Upper lobe of left lung (tissue), 6 donors: ENCODE measurements at regions not wholly inside any gene's neighbourhood (a gene's known extent, or its start where the extent isn't known, plus 50 kb on each side); places are given as distances from the start of the nearest gene placed in this dataset.

Experiments
- ATAC-seq, 2 donors: fragments of 200-7000 bp; cut with Tn5 transposase; one replicate each; pipeline ENCODE4 v1.9.1; 2022; ENCODE audit warnings: mild to moderate bottlenecking in 2 of 2, moderate library complexity in 2 of 2; ENCODE audit not compliant: low FRiP score in 2 of 2
- DNase-seq, 2 donors: peaks; one replicate each; pipeline ENCODE4 v3.0.0-alpha.2; 2019 to 2020
- H3K27ac ChIP-seq, 4 donors: fragments of 200-600 bp; sonication (generic); one replicate each; pipeline ENCODE4 v1.5.1; 2016 to 2019
- H3K27me3 ChIP-seq, 4 donors: fragments of 200-600 bp; sonication (generic); one replicate each; pipeline ENCODE4 v1.5.1; 2017 to 2019
- H3K36me3 ChIP-seq, 4 donors: fragments of 200-600 bp; sonication (generic); one replicate each; pipeline ENCODE4 v1.5.1; 2016 to 2019
- H3K4me1 ChIP-seq, 4 donors: fragments of 200-600 bp; sonication (generic); one replicate each; pipeline ENCODE4 v1.5.1; 2018 to 2019
- H3K4me3 ChIP-seq, 4 donors: fragments of 200-600 bp; sonication (generic); one replicate each; pipeline ENCODE4 v1.5.1; 2017 to 2019; ENCODE audit warnings: mild to moderate bottlenecking in 2 of 4, moderate library complexity in 1 of 4
- H3K9me3 ChIP-seq, 4 donors: fragments of 200-600 bp; sonication (generic); one replicate each; pipeline ENCODE4 v1.5.1; 2018 to 2019
- CTCF ChIP-seq, 6 experiments: fragments of 450-650 bp in 4 of 6; fragments of 200-600 bp in 2 of 6; sonication (generic) in 2 of 6; IDR thresholded peaks; one replicate each; pipeline ENCODE4 v1.5.1; 2016 to 2019; ENCODE audit warnings: antibody characterized with exemption in 6 of 6
- EP300 ChIP-seq, 4 donors: sonication (generic); formaldehyde crosslinking; IDR thresholded peaks; one replicate each; pipeline ENCODE4 v1.5.1; 2017; ENCODE audit warnings: antibody characterized with exemption in 4 of 4, control low read depth in 2 of 4
- POLR2A ChIP-seq, 4 donors: fragments of 450-650 bp; IDR thresholded peaks; one replicate each; pipeline ENCODE4 v1.5.1; 2016 to 2017; ENCODE audit warnings: antibody characterized with exemption in 4 of 4, mild to moderate bottlenecking in 2 of 4
- POLR2AphosphoS5 ChIP-seq, 2 donors: sonication (generic); formaldehyde crosslinking; IDR thresholded peaks; one replicate each; pipeline ENCODE4 v1.5.1; 2017; ENCODE audit warnings: antibody characterized with exemption in 2 of 2
- WGBS, 2 donors: methylation state at CpG; one replicate each; pipeline ENCODE4 v1.1.5; 2017 to 2018; 5-methylcytosine and 5-hydroxymethylcytosine counted together
- donor health status: DM: no; HTN: no; CAD: no; lungs with moderate emphysema.
- donor health status: DM: no; HTN: yes; CAD: no; lungs with severe emphysema.

DNA sequence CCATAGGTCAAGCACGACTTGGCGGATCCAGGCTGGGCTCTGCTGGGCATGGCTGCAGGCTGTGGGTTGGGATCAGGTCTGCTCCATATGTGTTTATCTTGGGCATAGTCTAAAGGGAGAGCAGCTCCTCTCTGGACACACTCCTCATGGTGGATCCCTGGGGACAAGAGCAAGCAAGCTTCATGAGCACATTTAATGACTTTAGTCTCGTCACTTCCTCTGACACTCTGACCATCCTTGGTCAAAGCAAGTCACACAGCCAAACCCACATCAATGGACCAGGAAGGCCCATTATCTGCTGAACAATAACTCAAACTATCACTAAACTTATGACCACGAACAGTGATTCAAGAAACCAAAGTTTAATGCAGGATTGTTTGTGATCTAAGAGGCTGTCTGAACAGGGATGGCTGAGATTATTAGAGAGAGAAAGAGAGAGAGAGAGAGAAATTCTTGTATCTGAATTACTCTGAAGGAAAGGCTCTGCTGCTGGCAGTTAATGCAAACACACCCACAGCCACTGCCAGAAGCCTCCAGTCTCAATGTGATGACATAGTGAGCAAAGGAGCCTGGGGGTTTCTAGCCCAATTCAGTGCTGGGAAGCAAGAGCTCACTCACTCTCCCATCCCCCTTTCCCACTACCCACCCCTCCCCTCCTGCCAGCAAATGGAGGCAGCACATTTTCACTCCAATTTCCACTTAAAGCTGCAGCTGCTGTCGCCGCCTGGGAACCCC, 490.2 kb upstream of the SULF2 start:
- peak in 1 of 2 donors; percentile 31 for ATAC-seq
- H3K27me3 ChIP-seq = no peaks in the 10 kb centered on the region
- H3K4me3 ChIP-seq = no peak overlapping the region
- WGBS, 2 donors = 79 to 81% methylated on average over 6 of the region's 6 CpGs
- H3K9me3 ChIP-seq = no peaks in the 10 kb centered on the region
- DNase-seq = no peak
- peaks cover 0 to 8% (median 6%) of the 10 kb centered on the region in 4 donors for H3K4me1 ChIP-seq
- TF ChIP-seq POLR2AphosphoS5 (IDR thresholded peaks at IDR 0.05) (no peak), CTCF (IDR thresholded peaks at IDR 0.05) (no peak), EP300 (IDR thresholded peaks at IDR 0.05) (no peak), POLR2A (IDR thresholded peaks at IDR 0.05) (no peak)
- no peaks in the 10 kb centered on the region for H3K36me3 ChIP-seq
- no peak overlapping the region for H3K27ac ChIP-seq

- Histone ChIP-seq H3K4me1 (peaks cover 0 to 3% (median 0%) of the 10 kb centered on the region in 4 donors), H3K27ac (no peak overlapping the region), H3K27me3 (no peaks in the 10 kb centered on the region), H3K4me3 (no peak overlapping the region), H3K9me3 (no peaks in the 10 kb centered on the region), H3K36me3 (no peaks in the 10 kb centered on the region)
- no peak for ATAC-seq
- no peak for DNase-seq
- TF ChIP-seq POLR2A (IDR thresholded peaks at IDR 0.05) = no peak
- TF ChIP-seq CTCF (IDR thresholded peaks at IDR 0.05) = no peak
- no peak for TF ChIP-seq POLR2AphosphoS5 (IDR thresholded peaks at IDR 0.05)
- no peak for TF ChIP-seq EP300 (IDR thresholded peaks at IDR 0.05)
Measured at GRCh38 chr20:48273843-48274242, 488.6 kb upstream of the SULF2 start.

DNA sequence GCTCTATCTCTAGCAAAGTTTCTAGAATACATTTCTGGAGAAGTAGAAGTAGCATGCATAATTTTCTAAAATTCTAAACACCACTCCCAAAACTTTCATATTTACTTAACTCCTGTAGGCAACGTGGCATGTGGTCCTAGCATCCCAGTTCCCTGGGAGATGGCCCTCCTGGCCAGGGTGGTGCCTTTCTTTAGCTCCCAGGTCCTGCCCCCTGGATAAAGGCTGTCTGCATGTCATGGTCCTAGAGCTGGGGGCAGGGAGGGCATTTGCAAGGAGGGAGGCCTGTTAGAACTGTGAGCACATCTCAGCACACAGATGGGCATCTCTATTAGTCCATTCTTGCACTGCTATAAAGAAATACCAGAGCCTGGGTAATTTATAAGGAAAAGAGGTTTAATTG, 485.6 kb upstream of the SULF2 start:
- H3K27ac ChIP-seq = no peak overlapping the region
- no peak for ATAC-seq
- DNase-seq = no peak
- no peak for TF ChIP-seq POLR2A (IDR thresholded peaks at IDR 0.05)
- no peak for TF ChIP-seq CTCF (IDR thresholded peaks at IDR 0.05)
- TF ChIP-seq POLR2AphosphoS5 (IDR thresholded peaks at IDR 0.05) = no peak
- no peak for TF ChIP-seq EP300 (IDR thresholded peaks at IDR 0.05)
- no peak overlapping the region for H3K4me3 ChIP-seq
- peaks cover 0 to 3% (median 0%) of the 10 kb centered on the region in 4 donors for H3K9me3 ChIP-seq
- H3K36me3 ChIP-seq = no peaks in the 10 kb centered on the region
- 64 to 71% methylated on average over 1 of the region's 1 CpG for WGBS, 2 donors
- no peaks in the 10 kb centered on the region for H3K4me1 ChIP-seq
- no peaks in the 10 kb centered on the region for H3K27me3 ChIP-seq

- H3K9me3 ChIP-seq = peaks cover 0 to 3% (median 0%) of the 10 kb centered on the region in 4 donors
- no peak for DNase-seq
- no peak overlapping the region for H3K27ac ChIP-seq
- H3K4me3 ChIP-seq = no peak overlapping the region
- no peak for ATAC-seq
- WGBS, 2 donors = 90 to 95% methylated on average over 16 to 19 of the region's 19 CpGs
- TF ChIP-seq CTCF (IDR thresholded peaks at IDR 0.05) (no peak), POLR2A (IDR thresholded peaks at IDR 0.05) (no peak), POLR2AphosphoS5 (IDR thresholded peaks at IDR 0.05) (no peak), EP300 (IDR thresholded peaks at IDR 0.05) (no peak)
- H3K4me1 ChIP-seq = no peaks in the 10 kb centered on the region
- no peaks in the 10 kb centered on the region for H3K36me3 ChIP-seq
- H3K27me3 ChIP-seq = no peaks in the 10 kb centered on the region
Measured at GRCh38 chr20:48267860-48268633, 482.8 kb upstream of the SULF2 start.
